HK-2 (cell line): ENCODE measurements at regions not wholly inside any gene's neighbourhood (a gene's known extent, or its start where the extent isn't known, plus 50 kb on each side); places are given as distances from the start of the nearest gene placed in this dataset.

Experiments used
- DNase-seq: peaks from one replicate; pipeline ENCODE4 v3.0.0-alpha.2; 2018; ENCODE audit not compliant: unreplicated experiment

- no peak for DNase-seq
Observed at GRCh38 chr7:1359681-1360485, 99.4 kb downstream of the MICALL2 start.

- no peak for DNase-seq
Observed at GRCh38 chr7:1360521-1360971, 98.7 kb downstream of the MICALL2 start.

DNA sequence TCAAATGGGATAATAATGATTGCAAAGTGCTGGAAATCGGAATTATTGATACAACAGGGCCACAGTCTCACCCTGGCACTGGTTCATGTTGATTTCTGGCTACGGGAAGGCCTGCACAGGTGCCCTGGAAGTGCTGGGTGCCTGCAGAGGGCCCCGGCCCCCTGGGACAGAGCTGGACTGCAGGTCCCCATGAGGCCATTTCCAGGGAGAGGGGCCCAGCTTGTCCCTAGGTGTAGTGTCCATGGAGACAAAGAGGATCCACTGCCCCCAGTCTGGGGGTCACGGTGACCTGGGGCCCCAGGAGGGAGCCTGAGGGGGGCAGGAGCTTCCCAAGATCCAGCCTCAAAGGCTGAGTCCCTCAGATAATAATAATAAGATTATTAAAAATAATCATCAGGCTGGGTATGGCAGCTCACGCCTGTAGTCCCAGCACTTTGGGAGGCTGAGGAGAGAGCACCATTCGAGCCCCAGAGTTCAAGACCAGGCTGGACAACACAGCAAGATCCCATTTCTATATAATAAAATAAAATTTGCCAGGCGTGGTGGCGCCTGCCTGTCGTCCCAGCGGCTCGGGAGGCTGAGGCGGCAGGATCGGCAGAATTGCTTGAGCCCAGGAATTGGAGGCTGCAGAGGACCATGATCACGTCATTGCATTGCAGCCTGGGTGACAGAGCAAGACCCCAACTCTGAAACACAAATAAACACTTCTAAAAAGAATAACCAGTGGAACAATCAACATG, 98.1 kb downstream of the MICALL2 start:
- no peak for DNase-seq

GRCh38 chr7:1361756-1362125, 97.5 kb downstream of the MICALL2 start:
- DNase-seq, result no peak

DNA sequence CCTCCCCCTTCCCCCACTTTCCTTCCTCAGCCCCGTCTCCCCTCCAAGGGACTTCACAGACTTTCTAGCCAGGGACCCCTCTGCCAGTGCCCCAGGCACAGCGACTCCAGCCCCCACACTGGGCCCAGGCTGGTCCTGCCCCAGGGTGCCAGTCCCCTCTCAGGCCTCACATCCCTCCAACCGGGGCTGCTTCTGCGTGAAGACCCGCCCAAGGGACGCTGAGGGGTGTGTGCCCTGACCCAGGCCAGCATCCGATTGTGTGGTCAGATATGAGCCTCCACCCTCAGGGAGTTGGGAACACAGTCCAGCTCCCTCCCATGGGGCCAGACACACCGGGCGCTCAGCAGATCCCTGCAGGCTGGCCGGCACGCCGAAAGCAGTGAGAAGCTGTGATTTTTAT, 97.0 kb downstream of the MICALL2 start:
- no peak for DNase-seq

DNA sequence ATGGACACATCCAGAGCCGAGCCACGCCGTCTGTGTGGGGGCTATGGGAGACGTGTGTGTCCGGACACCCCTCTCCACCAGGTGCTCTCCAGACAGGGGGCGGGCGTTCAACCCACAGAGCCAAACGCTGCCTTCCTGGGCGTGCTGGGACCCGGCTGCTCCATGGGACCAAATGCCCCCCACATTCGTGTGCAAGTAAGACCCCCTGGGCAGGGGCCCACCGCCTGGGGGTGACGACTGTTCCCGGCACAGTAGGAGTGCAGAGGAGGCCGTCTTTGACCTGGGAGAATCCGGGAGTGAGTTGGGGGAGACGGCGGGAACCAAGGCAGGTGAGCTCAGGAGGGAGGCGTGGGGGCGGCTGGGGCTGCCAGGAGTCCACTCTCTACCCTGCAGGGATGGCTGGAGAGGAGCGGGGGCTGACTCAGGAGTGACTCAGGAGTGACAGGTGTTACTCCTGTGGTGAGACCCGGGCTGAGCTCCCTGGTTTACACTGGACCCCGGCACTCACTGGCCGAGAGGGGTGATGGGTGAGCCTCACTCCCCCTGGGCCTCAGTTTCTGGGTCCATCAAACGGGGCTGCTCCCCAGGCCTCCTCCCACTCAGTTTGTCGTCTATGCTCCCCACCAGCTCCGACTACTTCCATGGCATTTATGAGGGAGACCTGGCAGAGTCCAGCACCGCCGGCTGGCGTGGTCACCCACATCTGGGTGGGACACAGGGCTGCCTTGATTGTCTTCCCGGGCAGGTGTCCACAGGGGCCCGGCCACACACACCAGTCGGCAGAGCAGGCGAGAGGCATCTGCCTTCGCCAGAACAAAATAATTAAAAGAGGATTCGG, 95.0 kb downstream of the MICALL2 start:
- no peak for DNase-seq

- no peak for DNase-seq
Observed at GRCh38 chr7:1364906-1365570, 94.2 kb downstream of the MICALL2 start.

DNA sequence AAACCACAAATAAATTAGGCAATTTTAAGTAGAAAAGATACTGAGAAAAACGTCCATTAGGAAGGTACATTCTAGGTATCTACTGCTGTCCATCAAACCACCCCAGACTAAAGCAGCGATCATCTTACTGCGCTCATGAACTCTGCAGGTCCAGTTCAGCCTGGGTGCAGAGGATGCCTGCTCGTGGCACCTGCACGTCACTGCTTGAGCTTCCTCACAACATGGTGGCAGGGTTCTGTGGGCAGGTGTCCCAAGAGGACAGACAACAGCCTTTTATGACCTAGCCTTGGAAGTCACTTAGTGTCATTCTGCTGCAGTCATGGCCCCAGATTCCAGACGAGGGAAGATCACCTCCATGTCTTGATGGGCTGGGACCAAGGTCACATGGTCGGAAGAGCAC, 93.4 kb downstream of the MICALL2 start:
- DNase-seq, result no peak

DNA sequence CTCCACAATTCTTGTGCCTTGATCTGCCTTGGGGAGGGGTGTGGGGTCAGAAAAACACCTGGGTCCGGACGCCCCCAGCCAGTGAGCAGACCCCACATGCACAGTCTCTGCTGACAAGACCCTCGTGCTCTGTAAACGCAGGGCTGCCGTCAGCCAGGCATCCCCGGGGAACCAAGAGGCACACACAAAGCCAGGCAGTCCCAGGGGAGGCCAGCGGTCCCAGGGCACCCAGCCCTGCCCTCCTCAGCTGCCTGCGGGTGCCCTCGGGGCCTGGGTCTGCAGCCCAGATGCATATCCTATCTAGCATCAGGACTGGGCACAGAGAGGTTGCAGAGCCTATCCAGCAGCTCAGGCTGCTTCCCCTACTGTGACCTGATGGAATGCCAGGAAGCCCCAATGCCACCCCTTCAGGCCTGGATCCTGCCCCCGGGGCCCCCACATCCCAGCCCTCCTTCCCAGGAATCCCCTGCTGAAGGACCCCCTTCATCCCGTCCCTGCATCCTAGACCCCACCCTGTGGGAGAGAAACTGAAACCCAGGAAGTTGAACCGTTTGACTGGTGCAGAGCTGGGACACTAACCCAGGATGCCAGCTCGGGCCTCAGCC, 92.4 kb downstream of the MICALL2 start:
- DNase-seq, result no peak

GRCh38 chr7:1367501-1368183, 91.6 kb downstream of the MICALL2 start:
- no peak for DNase-seq

GRCh38 chr7:1368184-1368681, 91.0 kb downstream of the MICALL2 start:
- no peak for DNase-seq

- no peak for DNase-seq
Observed at GRCh38 chr7:1368682-1369571, 90.3 kb downstream of the MICALL2 start.

- no peak for DNase-seq
Observed at GRCh38 chr7:1369916-1370657, 89.2 kb downstream of the MICALL2 start.

DNA sequence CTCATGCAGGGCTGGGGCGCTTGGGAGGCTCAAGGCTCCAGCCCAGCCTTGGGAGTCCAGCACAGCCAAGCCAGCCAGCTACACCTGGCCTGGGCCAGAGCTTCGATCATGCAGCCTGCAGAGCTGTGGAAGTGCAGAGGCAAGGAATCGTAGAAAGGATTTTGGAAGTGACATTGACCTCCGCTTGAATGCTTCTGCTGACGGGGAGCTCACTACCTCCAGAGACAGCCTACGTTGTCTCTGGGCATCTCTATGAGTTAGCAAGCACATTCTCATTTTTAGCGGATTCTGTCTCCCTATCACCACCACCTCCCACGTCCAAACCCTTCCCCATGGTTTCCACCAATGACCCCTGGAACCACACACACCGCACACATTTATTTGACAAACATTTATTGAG, 88.5 kb downstream of the MICALL2 start:
- DNase-seq, result no peak

DNA sequence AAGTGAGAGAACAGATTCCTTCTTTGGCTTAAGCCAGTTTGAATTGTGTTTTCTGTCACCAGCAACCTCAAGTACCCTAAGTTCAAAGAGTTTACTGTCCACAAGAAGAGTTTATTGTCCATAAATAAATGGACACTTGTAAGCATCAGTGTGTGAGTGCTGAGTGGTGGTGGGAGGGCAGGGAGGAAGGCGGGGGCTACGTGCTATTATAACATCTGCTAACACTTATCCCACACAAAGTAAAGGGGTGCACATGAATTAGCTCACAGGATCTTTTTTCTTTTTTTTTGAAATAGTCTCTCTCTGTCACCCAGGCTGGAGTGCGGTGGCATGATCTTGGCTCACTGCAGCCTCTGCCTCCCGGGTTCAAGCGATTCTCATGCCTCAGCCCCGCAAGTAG, 87.2 kb downstream of the MICALL2 start:
- no peak for DNase-seq

DNA sequence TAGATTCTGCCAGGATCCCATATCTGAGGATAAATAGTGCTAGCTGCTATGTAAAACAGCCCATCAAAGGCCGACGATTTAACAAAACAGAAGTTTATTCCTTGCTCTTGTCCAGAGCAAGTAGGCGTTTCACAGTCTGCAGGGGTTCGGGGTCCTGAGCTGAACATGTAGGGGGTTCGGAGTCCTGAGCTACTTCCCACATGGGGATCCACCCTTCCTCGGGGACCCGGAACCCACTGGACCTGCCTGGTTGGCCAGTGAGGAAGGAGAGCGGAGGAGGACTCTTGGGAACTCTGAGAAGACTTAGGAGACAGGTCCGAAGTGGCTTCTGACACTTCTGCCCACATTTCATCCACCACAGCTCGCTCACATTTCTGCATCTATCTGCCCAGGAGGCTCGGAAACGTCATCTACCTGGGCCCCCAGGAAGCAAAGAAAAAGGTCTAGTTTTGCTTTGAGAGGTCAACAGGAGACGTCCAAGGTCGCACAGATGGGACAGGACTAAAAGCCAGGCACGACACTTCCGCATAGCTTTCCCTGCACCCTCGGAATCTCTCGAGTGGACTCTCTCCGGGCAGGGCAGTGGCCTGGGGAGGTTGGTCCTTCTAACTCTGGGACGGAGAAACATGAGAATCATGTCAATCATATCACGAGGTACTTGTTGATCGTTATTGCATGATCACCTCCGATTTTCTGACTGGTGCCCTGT, 86.4 kb downstream of the MICALL2 start:
- no peak for DNase-seq

DNA sequence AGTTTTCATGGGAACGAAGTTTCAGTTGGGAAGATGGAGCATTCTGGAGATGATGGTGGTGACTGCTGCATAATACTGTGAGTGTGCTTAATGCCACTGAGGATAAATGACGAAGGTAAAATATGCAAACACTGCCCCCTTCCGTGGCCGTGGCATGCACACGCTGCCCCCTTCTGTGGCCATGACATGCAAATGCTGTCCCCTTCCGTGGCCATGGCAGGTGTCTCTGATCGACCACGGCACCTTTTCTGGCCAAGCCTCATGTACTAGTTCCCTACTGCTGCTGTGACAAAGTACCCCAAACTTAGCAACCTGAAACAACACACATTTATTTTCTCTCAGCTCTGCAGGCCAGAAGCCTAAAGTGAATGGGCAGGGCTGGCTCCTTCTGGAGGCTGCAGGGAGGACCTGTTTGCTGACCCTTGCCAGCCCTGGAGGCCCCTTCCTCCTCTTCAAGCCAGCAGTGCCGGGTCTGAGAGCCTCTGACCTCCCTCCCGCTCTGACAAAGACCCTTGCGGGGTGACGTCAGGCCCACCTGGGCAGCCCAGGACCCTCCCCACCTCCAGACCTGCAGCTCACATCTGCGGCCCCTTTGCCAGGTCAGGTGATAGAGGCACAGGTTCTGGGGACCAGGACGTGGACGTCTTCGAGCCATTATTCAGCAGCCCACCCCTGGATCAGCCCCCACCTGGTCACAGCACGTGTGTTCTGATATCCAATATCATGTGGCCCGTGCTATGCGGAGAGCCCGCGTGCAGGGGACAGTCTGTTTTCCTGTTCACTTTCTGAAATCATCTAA, 82.0 kb downstream of the MICALL2 start:
- no peak for DNase-seq
